Ishikawa (cell line): ENCODE measurements at regions not wholly inside any gene's neighbourhood (a gene's known extent, or its start where the extent isn't known, plus 50 kb on each side); places are given as distances from the start of the nearest gene placed in this dataset.
A peak's percentile ranks its signal among the peaks of the same experiment; 100 is the strongest.

Experiments
- EGR1 ChIP-seq: IDR thresholded peaks from 2 replicates; pipeline ENCODE4 v1.6.1; 2012
- FOXM1 ChIP-seq: IDR thresholded peaks from 2 replicates; pipeline ENCODE4 v1.6.1; 2012; ENCODE audit warnings: low read depth, borderline replicate concordance
- MAX ChIP-seq: IDR thresholded peaks from 2 replicates; pipeline ENCODE4 v1.6.1; 2012
- NFIC ChIP-seq: IDR thresholded peaks from 2 replicates; pipeline ENCODE4 v1.6.1; 2012
- RAD21 ChIP-seq: IDR thresholded peaks from 2 replicates; pipeline ENCODE4 v1.6.1; 2012; ENCODE audit warnings: low read depth
- REST ChIP-seq: IDR thresholded peaks from 2 replicates; pipeline ENCODE4 v1.6.1; 2012; ENCODE audit warnings: low read depth, mild to moderate bottlenecking
- ZBTB7A ChIP-seq: IDR thresholded peaks from 2 replicates; pipeline ENCODE4 v1.6.1; 2012; ENCODE audit warnings: low read depth

DNA sequence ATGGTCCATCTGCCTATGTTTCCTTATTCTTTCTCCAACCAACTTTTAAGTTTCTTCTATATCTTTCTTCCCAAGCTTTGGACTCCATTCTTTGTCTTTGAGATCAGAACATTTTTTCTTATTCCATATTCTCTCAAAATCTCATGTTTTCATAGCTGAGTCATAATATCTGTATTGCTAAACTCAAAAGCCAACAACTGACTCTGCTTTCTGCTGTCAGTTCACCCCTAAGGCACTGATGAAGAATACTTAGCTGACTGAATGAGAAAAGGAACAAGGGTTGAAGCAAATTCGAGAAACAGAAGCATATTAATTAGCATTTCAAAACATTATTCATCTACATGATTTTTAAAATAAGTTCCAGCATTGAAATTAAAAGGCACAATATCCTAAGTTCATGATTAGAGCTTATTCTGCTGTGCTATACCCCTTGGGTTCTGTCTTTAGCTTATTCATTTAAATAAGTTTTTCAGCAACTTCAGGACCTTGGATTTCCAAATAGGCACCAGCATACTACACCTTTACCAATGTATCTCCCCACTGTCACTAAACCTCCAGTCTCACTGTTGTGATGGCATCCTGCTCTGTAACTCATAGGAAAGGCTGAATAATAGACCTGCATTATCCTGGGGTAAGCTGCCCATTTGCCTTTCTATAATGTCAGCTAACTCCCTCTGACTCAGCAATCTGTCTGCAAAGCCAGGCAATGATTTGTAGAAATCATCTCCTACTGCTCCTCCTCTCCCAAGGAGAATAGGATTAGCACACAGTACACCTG, 49.9 kb upstream of the C5orf46 start:
- no peak for TF ChIP-seq FOXM1
- no peak for TF ChIP-seq EGR1
- TF ChIP-seq MAX, result no peak
- TF ChIP-seq RAD21, result no peak
- no peak for TF ChIP-seq ZBTB7A
- TF ChIP-seq REST, result peak; percentile 27; the same call in 1 of the 2 replicates
- no peak for TF ChIP-seq NFIC
